GM12891 (cell line): ENCODE measurements at regions not wholly inside any gene's neighbourhood (a gene's known extent, or its start where the extent isn't known, plus 50 kb on each side); places are given as distances from the start of the nearest gene placed in this dataset.

ENCODE experiments used
- DNase-seq: peaks from one replicate; pipeline ENCODE4 v3.0.0; 2011; ENCODE audit warnings: low spot score; ENCODE audit not compliant: insufficient read length
- FAIRE-seq: peaks from 2 replicates; lab custom pipeline; 2011; peaks lifted over from hg19 to GRCh38; lab: Jason Lieb, UNC
- PAX5 ChIP-seq: IDR thresholded peaks from 2 replicates; pipeline ENCODE4 v1.6.1; 2011; ENCODE audit warnings: low read length, moderate library complexity, mild to moderate bottlenecking; ENCODE audit not compliant: insufficient read depth, severe bottlenecking
- POLR2A ChIP-seq: IDR thresholded peaks from 2 replicates; pipeline ENCODE4 v1.6.1; 2011; ENCODE audit warnings: low read depth, low read length, control low read depth
- POLR2AphosphoS5 ChIP-seq: IDR thresholded peaks from 2 replicates; pipeline ENCODE4 v1.6.1; 2011; ENCODE audit warnings: low read depth, low read length, control low read depth
- POU2F2 ChIP-seq: IDR thresholded peaks from 2 replicates; pipeline ENCODE4 v1.6.1; 2011; ENCODE audit warnings: low read depth, mild to moderate bottlenecking, control low read depth, low read length, moderate library complexity
- SPI1 ChIP-seq: IDR thresholded peaks from 2 replicates; pipeline ENCODE4 v1.6.1; 2011; ENCODE audit warnings: low read depth, low read length, control low read depth
- TAF1 ChIP-seq: IDR thresholded peaks from 2 replicates; pipeline ENCODE4 v1.6.1; 2011; ENCODE audit warnings: low read depth, low read length, control low read depth

DNA sequence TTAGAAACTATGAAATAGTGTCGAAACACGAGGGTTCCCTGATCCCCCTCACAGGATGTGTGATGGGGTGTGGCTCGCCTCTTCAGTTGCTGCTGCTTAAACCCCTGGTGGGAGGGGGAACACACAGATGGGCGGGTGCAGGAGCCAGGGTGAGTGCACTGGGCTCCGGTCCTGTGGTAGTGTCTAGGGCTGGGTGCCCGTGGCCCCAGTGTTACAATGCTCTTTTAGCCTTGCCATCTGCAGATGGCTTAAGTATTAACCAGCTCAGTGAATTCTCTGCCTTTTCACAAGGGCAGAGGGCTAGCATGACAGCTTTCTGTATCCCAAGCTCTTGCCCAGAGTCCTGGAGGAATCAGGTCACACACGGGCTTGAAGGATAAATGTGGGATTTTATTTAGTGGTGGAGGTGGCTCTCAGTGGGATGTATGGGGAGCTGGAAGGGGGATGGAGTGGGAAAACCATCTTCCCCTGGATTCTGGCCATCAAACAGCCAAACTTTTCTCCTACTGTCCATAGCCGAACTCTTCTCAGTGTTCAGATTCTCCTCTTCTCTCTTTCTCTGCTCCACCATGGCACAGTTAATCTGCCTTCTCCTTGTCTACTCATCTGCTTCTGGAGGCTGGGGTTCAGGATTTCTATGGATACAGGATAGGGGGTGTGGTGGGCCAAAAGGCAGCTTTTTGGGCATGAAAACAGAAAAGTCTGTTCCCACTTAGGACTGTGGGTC is 659.0 kb downstream of the EPM2A start:
- FAIRE-seq = no peak
- no peak for DNase-seq
- no peak for TF ChIP-seq TAF1
- no peak for TF ChIP-seq PAX5
- TF ChIP-seq POU2F2 = no peak
- no peak for TF ChIP-seq POLR2AphosphoS5
- TF ChIP-seq SPI1 = no peak
- TF ChIP-seq POLR2A = no peak

DNA sequence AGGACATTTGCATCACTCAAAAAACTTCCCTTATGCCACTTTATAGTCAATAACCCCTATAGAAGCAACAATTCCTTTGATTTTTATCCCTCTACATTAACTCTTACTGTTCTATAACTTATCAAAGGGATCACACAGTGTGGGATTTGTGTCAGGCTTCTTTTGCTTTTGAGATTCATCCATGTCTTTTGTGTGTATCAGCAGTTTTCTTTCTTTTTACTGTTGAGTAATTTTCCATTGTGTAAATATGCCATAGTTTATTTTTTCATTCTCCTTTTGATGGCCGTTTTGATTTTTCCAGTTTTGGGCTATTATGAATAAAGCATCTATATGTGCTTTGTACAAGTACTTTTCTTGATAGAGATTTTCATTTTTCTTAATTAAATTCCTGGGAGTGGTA is 657.9 kb downstream of the EPM2A start:
- TF ChIP-seq POLR2A (no peak), POLR2AphosphoS5 (no peak), TAF1 (no peak), PAX5 (no peak), POU2F2 (no peak), SPI1 (no peak)
- no peak for FAIRE-seq
- DNase-seq = no peak

GRCh38 chr6:145080651-145081050 is 654.7 kb downstream of the EPM2A start:
- DNase-seq (no peak), FAIRE-seq (no peak)
- TF ChIP-seq SPI1 (no peak), POLR2A (no peak), POU2F2 (no peak), PAX5 (no peak), POLR2AphosphoS5 (no peak), TAF1 (no peak)

DNA sequence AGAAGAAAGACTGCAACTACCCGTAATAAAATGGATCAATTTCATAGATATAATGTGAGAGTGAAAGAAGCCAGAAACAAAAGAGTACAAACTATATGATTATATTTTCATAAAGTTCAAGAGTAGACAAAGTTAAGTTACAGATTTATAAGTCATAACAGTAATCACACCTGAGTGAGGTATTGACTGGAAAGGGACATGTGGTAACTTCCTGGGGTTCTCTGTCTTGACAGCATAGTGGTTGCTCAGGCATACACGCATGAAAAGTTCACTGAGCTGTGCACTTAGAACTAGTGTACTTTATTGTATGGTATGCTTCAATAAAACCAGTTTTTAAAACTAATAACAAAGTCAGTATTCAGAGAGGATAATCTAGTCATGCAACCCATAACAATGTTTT is 653.6 kb downstream of the EPM2A start:
- TF ChIP-seq TAF1 (no peak), POU2F2 (no peak), SPI1 (no peak), POLR2AphosphoS5 (no peak), POLR2A (no peak), PAX5 (no peak)
- DNase-seq (no peak), FAIRE-seq (no peak)

GRCh38 chr6:145082359-145082758 is 653.0 kb downstream of the EPM2A start:
- DNase-seq = no peak
- TF ChIP-seq POU2F2 (no peak), PAX5 (no peak), POLR2A (no peak), SPI1 (no peak), POLR2AphosphoS5 (no peak), TAF1 (no peak)
- no peak for FAIRE-seq

DNA sequence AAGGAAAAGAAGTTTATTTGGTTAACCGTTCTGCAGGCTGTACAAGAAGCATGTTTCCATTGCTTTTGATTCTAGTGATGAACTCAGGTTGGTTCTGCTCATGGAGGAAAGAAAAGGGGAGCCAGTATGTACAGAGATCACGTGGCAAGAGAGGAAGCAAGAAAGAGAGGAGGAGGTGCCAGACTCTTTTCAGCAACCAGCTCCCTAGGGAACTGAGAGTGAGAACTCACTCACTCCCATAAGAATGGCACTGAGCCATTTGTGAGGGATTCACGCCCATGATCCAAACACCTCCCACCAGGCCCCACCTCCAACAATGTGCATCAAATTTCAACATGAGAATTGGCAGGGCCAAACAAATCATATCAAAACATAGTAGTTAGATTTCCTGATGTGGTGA is 649.1 kb downstream of the EPM2A start:
- no peak for FAIRE-seq
- no peak for TF ChIP-seq PAX5
- no peak for DNase-seq

DNA sequence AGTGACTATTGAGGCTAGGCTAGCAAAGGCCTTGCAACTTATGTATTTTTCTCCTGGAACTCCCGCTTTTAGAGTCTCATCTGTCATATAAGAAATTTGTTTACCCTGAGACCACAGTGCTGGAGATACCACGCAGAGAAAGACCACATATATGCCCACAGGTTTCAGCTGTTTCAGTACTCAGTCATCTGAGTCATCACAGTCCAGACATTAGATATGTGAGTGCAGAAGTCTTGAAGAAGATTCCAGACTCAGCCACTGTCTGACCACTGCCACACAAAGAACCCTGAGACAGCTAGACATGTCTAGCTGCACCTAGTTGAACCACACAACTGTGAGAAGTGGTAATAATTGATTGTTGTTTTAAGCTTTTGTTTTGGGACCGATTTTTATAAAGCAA is 648.3 kb downstream of the EPM2A start:
- DNase-seq = no peak
- TF ChIP-seq SPI1 (no peak), POU2F2 (no peak), TAF1 (no peak), POLR2A (no peak), POLR2AphosphoS5 (no peak)
- FAIRE-seq = no peak

DNA sequence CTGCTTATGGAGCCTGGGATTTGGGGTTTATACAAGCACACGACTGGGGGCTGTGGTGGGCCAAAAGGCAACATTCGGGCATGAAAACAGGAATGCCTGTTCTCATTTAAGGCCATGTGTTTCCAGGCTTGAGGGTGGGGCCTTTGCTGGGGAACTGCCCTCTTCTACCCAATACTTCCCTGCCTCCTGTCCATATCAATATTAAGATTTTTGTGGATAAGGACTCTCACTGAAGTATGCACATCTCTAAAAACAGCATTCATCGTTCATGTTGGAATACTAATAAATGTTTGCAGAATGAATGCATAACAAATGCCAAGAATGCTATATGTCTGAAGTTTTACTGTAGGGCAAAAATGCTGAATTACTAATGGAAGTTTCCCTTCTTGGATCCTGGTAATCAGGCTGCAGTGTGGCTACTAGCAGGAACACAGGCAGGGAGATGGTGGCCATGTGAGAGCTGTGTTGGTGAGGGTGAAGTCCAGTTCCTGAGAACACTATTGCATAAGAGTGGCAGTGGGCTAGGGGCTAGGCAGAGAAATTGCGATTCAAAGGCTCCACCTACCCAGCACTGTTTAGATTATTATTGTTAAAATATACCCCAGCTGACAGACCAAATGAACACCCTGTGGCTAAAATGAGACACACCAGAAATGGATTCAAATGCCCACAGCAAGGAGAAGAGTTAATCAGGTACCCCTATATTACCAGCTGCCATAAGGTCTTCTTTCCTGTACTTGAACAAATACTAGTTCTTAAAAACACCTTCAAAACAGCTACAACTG is 644.3 kb downstream of the EPM2A start:
- DNase-seq (no peak), FAIRE-seq (no peak)
- TF ChIP-seq TAF1 = no peak
- TF ChIP-seq SPI1 = no peak
- TF ChIP-seq POLR2AphosphoS5 = no peak
- no peak for TF ChIP-seq POLR2A
- no peak for TF ChIP-seq POU2F2
- TF ChIP-seq PAX5 = no peak

DNA sequence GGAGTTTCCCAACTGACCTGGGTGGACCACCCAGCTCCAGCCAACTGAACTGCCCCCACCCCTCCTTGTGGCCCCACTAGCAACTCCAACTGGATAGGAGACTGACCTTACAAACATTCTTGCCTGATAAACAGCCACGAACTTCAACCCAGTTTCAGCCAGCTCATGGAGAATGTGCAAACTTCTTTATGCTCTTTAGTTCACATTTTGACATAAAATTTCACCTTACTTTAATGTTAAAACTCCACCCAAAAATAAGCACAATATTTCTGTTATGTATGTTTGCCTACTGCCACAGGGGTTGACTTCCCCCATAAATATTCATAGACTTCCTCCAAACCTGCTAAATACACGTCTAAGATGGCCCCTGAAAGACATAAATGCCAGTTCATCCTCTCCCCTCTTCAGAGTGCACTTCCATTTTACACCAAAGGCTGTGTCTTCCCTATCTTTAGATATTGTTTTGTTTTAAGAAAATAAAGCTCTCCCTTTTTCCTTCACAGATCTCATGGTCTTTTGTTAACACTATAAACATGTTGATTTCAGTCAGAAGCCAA is 643.7 kb downstream of the EPM2A start:
- TF ChIP-seq POLR2A (no peak), POLR2AphosphoS5 (no peak), TAF1 (no peak)
- FAIRE-seq = no peak

DNA sequence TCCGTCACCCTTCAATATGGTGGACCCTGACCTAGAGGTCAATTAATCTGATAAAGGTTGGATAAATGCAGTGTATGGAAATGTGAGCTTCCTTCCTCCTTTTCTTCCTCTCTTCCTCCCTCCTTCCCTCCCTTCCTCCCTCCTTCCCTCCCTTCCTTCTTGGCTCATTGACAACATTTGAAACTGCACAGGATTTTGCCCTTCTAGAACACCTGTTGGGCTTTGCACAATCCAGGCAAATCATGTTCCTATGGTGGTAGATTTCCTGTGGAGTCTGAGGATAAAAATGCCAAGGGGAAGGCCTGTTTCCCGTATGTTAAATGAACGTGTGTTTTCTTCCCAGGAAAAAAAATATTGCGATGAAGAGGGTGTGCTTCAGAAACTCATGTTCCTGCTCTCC is 642.8 kb downstream of the EPM2A start:
- DNase-seq (no peak), FAIRE-seq (no peak)
- TF ChIP-seq POLR2AphosphoS5 (no peak), POLR2A (no peak), POU2F2 (no peak), SPI1 (no peak), PAX5 (no peak), TAF1 (no peak)

More for the DNA sequence above, 643.7 kb downstream of the EPM2A start:
- DNase-seq = no peak
